ENCODE measurements at regions not wholly inside any gene's neighbourhood (a gene's known extent, or its start where the extent isn't known, plus 50 kb on each side); places are given as distances from the start of the nearest gene placed in this dataset.

GRCh38 chr2:151083856-151084795, 177.5 kb downstream of the RBM43 start:
- no peak for DNase-seq (ENCODE audit: low spot score)

GRCh38 chr2:151078889-151079288, 182.8 kb downstream of the RBM43 start:
- DNase-seq (ENCODE audit: low spot score): no peak

- no peak for DNase-seq (ENCODE audit: low spot score)
These were observed 189.8 kb downstream of the RBM43 start for GRCh38 chr2:151071906-151072305.

GRCh38 chr2:151071382-151071781, 190.3 kb downstream of the RBM43 start:
- no peak for DNase-seq (ENCODE audit: low spot score)

GRCh38 chr2:151070253-151070652, 191.4 kb downstream of the RBM43 start:
- DNase-seq (ENCODE audit: low spot score): no peak

- DNase-seq (ENCODE audit: low spot score): no peak
These were observed 193.8 kb downstream of the RBM43 start for GRCh38 chr2:151067658-151068369.

GRCh38 chr2:151063271-151063670, 198.4 kb downstream of the RBM43 start:
- DNase-seq (ENCODE audit: low spot score): no peak

- DNase-seq (ENCODE audit: low spot score): no peak
These were observed 201.4 kb downstream of the RBM43 start for GRCh38 chr2:151060287-151060686.

- no peak for DNase-seq (ENCODE audit: low spot score)
These were observed 204.8 kb downstream of the RBM43 start for GRCh38 chr2:151056870-151057269.

- DNase-seq (ENCODE audit: low spot score): no peak
These were observed 208.0 kb downstream of the RBM43 start for GRCh38 chr2:151053661-151053990.

- DNase-seq (ENCODE audit: low spot score): no peak
These were observed 208.6 kb downstream of the RBM43 start for GRCh38 chr2:151052850-151053660.

- peak; percentile 34 for DNase-seq (ENCODE audit: low spot score)
These were observed 210.0 kb downstream of the RBM43 start for GRCh38 chr2:151051574-151052220.

- DNase-seq (ENCODE audit: low spot score): no peak
These were observed 211.9 kb downstream of the RBM43 start for GRCh38 chr2:151049746-151050145.

GRCh38 chr2:151048331-151049054, 213.2 kb downstream of the RBM43 start:
- no peak for DNase-seq (ENCODE audit: low spot score)

GRCh38 chr2:151043484-151043883, 218.2 kb downstream of the RBM43 start:
- peak; percentile 25 for DNase-seq (ENCODE audit: low spot score)

GRCh38 chr2:151042964-151043363, 218.7 kb downstream of the RBM43 start:
- DNase-seq (ENCODE audit: low spot score): no peak

GRCh38 chr2:151040039-151040438, 221.6 kb downstream of the RBM43 start:
- DNase-seq (ENCODE audit: low spot score): no peak

- DNase-seq (ENCODE audit: low spot score): no peak
These were observed 223.1 kb downstream of the RBM43 start for GRCh38 chr2:151038516-151038915.

GRCh38 chr2:151037434-151037833, 224.2 kb downstream of the RBM43 start:
- DNase-seq (ENCODE audit: low spot score): no peak

GRCh38 chr2:151033271-151034248, 228.1 kb downstream of the RBM43 start:
- no peak for DNase-seq (ENCODE audit: low spot score)

Measured in putamen (tissue), 1 donor.